GM10248 (cell line): ENCODE measurements at regions not wholly inside any gene's neighbourhood (a gene's known extent, or its start where the extent isn't known, plus 50 kb on each side); places are given as distances from the start of the nearest gene placed in this dataset.

Experiments used
- CTCF ChIA-PET: fragments of 300-600 bp; sonication (Branson Sonifier 250); formaldehyde crosslinking; extraction: SDS; loops from one replicate; lab custom pipeline; 2021; ENCODE audit warnings: antibody characterized with exemption; lab: Yijun Ruan, JAX
- POLR2A ChIA-PET: fragments of 350-650 bp; sonication (Branson Sonifier 250); formaldehyde crosslinking; extraction: SDS; loops from one replicate; lab custom pipeline; 2020; ENCODE audit warnings: antibody characterized with exemption; lab: Yijun Ruan, JAX
- DNase-seq: peaks from one replicate; pipeline ENCODE4 v3.0.0; 2012; ENCODE audit errors: extremely low spot score
- TF ChIP-seq, protein P1 (sequence below): IDR thresholded peaks from 2 replicates; pipeline ENCODE4 v1.5.1; 2012; ENCODE audit warnings: mild to moderate bottlenecking, low read depth; ENCODE audit errors: extremely low read depth, missing control alignments, control extremely low read depth

DNA sequence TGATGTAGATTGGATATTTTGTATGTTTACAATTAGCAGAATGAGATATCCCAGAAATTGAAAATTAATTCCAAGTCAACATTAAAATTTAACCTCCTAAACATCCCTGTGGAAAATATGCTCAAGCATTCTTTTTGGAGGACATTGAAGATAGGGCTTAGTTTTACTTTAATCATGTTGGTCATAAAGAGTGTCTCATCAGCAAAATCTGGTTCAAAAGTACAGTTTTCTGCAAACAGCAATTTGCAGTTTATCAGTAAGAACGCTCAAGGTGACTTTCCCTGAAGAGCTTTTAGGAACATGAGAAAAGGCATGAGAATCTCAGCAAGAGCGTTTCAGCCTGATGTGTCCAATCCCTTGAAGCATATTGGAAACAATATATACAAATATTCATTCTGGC, 889.8 kb downstream of the CENPC start:
- DNase-seq = no peak
- CTCF ChIA-PET = no interaction called here
- POLR2A ChIA-PET = no interaction called here
- TF ChIP-seq, protein P1, sequence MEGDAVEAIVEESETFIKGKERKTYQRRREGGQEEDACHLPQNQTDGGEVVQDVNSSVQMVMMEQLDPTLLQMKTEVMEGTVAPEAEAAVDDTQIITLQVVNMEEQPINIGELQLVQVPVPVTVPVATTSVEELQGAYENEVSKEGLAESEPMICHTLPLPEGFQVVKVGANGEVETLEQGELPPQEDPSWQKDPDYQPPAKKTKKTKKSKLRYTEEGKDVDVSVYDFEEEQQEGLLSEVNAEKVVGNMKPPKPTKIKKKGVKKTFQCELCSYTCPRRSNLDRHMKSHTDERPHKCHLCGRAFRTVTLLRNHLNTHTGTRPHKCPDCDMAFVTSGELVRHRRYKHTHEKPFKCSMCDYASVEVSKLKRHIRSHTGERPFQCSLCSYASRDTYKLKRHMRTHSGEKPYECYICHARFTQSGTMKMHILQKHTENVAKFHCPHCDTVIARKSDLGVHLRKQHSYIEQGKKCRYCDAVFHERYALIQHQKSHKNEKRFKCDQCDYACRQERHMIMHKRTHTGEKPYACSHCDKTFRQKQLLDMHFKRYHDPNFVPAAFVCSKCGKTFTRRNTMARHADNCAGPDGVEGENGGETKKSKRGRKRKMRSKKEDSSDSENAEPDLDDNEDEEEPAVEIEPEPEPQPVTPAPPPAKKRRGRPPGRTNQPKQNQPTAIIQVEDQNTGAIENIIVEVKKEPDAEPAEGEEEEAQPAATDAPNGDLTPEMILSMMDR = no peak

GRCh38 chr4:66653937-66654336, 891.4 kb downstream of the CENPC start:
- TF ChIP-seq, protein P1 = no peak
- ChIA-PET POLR2A (no interaction called here), CTCF (no interaction called here)
- DNase-seq = no peak

DNA sequence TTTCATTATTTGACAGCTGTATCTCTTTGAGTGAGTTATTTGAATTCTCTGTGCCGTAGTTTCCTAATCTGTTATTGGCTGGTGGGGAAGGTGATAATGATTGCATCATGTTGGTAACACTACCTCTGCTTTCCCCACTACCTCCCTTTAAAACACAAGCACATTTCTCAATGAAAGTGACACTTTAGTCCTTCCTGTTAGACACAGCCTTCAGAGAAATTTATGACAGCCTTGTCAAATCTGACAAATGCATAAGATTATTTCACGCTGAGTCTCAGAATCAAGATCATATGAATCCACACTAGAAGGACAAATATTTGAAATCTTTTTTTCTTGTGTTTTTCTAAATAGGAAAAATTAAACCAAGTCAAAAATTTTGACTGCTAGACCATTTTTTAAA, 896.1 kb downstream of the CENPC start:
- DNase-seq = no peak
- CTCF ChIA-PET = interaction anchor here (0.7 to 1.2 kb wide), 2 partner anchors 19 to 26 kb away, joined by 3 read pairs; no protein-coding TSS in a partner anchor
- POLR2A ChIA-PET = no interaction called here
- TF ChIP-seq, protein P1 = no peak

- TF ChIP-seq, protein P1 = no peak
- ChIA-PET CTCF (interaction anchor here (1.2 kb wide), 1 partner anchor 21 kb away, joined by 3 read pairs; no protein-coding TSS in a partner anchor), POLR2A (no interaction called here)
These were observed 897.4 kb downstream of the CENPC start for GRCh38 chr4:66647926-66648325.

GRCh38 chr4:66647476-66647875, 897.8 kb downstream of the CENPC start:
- no peak for DNase-seq
- POLR2A ChIA-PET = no interaction called here
- TF ChIP-seq, protein P1 = no peak
- CTCF ChIA-PET = no interaction called here

More at GRCh38 chr4:66647926-66648325, 897.4 kb downstream of the CENPC start:
- no peak for DNase-seq

DNA sequence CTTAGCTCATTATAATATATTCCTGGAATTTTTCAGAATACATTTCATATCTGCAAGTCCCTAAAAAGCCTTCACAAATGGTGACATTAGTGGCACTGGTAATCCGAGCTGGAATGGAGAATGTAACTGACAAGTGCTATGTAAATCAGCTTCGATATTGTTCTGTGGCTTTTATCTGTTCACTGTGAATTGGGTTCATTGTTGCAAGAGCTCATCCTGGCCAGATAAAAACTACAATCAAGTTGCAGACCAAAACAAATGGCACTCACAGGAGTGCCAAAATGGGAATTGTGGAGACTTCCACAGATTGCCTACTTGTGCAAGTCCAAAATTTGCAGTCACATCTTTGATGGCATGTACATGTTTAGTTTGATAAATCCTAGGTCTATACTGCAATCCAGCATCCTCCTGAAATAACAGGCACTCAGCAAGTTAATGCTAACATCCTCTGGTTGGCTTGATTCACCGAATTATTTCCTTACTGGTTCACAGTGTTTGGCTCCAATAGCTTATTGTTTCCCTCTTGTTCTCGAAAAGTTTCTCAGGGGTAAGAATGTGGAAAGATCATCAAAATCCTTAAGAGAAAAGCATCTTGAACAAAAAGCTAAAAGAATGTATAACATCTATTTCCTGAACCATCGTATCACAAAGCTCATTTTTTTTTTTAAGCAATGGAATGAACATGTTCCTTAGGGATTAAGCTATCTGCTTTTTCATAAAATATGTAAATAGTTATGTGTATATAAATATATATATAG, 904.9 kb downstream of the CENPC start:
- TF ChIP-seq, protein P1 = no peak
- POLR2A ChIA-PET = no interaction called here
- CTCF ChIA-PET = interaction anchor here (0.8 to 3.0 kb wide), 4 partner anchors 10 to 92 kb away, joined by 3 to 11 read pairs (median 5); no protein-coding TSS in a partner anchor
- no peak for DNase-seq
